GM18861 (cell line): ENCODE measurements at regions not wholly inside any gene's neighbourhood (a gene's known extent, or its start where the extent isn't known, plus 50 kb on each side); places are given as distances from the start of the nearest gene placed in this dataset.

Experiments used
- ATAC-seq: cut with Tn5 transposase; IDR thresholded peaks from one replicate; pipeline ENCODE4 v1.9.1; 2021; ENCODE audit not compliant: unreplicated experiment

- no peak for ATAC-seq
Measured at GRCh38 chr3:124091716-124092115, 99.8 kb upstream of the ROPN1 start.

- ATAC-seq, result no peak
Measured at GRCh38 chr3:124092811-124093210, 100.9 kb upstream of the ROPN1 start.

DNA sequence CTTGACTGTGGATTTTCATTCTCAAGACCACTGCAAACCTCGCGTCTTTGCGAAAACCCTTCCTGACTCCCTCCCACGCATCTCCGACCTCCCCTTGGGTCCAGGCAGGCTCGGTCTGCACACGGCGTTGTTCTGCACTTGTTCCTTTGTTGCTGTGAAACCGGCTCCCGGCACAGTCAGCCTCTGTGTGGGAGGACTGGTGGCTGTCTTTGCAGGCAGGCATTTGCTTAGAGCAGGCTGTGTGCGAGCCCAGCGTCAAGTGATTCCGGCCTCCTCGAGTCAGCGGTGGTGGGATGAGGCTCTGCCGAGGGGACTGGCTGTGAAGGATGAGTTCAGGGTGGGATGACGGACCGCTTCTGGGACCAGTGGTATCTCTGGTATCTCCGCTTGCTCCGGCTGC, 102.6 kb upstream of the ROPN1 start:
- ATAC-seq, result no peak

GRCh38 chr3:124097362-124098131, 105.6 kb upstream of the ROPN1 start:
- no peak for ATAC-seq

DNA sequence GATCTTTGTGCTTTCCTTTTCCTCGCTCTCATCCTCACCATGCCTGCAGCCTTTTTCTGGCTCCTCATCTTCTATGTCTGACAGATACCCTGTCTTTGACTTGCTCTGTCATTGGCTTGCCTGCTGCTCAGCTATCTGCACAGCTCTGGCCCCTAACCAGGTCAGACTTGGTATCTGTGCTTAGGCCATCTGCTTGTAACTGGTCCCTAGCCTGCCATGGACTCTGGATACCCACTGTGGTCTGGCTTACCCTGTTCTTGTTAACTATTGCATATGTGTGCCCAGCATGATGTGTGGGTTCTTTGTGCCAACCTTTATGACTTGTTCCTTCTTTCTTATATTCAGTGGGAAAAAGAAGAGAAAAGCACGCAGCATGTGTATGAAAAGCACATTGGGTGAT, 109.7 kb upstream of the ROPN1 start:
- ATAC-seq, result no peak

- no peak for ATAC-seq
Measured at GRCh38 chr3:124107104-124107890, 115.4 kb upstream of the ROPN1 start.

- ATAC-seq, result no peak
Measured at GRCh38 chr3:124108446-124108845, 116.5 kb upstream of the ROPN1 start.

DNA sequence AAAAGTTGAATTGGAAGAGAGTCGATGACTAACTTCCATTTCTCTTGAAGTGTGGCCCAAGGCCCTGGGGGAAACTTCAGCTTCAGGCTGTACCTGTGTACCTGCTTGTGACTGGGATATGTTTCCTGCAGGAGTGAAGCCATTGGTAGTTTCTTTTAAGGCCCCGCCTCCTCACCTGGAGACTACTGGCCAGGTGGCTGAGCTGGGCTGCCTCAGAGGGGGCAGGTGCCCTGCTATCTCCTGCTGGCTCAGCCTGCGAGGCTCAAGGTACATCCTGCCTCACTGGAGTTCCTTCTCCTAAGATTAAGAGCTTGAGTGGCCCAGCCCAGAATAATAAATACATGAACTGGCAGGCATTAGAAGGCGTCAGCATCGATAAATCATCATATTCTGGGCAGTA, 121.6 kb upstream of the ROPN1 start:
- ATAC-seq, result no peak

GRCh38 chr3:124115279-124115678, 123.4 kb upstream of the ROPN1 start:
- no peak for ATAC-seq

DNA sequence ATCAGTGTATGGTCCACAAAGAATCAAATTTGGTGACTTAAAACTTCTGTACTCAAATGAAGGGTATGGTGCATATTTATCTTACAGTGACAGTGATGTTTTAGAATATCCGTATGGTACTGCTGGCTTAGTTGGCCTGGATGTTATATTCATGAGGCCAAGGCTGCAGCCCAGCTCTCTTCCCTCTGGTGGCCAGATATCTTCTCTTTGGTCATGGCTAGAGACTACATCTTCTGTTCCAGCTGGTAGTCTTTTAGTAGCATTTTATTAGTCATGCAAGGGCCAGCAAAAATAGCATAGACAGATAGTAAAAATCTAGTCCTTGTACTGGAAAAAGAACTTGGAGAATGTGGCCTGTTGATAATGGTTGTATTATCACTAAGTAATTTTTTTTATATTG, 124.0 kb upstream of the ROPN1 start:
- ATAC-seq, result no peak

GRCh38 chr3:124116906-124117305, 125.0 kb upstream of the ROPN1 start:
- no peak for ATAC-seq

DNA sequence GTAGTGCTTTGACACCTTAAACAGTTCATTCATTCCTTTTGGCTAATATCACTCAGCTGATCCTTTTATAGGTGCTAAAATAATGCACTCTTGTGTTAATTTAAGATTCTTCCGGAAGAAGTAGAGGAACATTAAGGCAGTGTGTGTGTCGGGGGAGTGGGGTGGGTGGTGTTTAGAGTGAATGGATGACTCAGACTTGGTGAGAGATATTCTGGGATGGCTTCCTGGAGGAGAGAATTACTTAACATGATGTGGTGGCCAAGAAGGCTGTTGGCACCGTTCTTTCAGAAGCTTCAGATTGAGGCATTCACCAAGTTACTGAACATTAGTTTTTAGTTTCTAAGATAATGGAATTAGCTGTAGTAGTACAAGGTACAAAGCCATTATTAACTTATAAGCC, 125.6 kb upstream of the ROPN1 start:
- ATAC-seq, result no peak

DNA sequence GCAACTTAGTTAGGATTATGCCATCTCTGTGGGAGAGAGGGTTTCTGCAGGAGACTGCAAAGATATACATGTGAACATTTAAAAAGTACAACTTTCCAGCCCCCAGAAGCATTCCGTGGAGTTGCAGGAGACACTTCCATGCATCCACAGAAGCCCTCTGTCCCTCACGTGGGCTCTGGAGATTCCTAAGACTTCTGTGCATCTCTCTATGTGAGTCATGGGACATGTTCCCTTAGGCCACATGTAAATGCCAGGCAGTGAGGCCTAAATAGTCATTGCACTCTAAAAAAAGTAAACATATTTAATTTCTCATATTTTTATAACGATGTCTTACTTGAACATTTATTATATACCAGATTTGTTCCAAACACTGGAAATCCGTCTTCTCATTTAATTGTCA, 126.5 kb upstream of the ROPN1 start:
- ATAC-seq, result no peak

DNA sequence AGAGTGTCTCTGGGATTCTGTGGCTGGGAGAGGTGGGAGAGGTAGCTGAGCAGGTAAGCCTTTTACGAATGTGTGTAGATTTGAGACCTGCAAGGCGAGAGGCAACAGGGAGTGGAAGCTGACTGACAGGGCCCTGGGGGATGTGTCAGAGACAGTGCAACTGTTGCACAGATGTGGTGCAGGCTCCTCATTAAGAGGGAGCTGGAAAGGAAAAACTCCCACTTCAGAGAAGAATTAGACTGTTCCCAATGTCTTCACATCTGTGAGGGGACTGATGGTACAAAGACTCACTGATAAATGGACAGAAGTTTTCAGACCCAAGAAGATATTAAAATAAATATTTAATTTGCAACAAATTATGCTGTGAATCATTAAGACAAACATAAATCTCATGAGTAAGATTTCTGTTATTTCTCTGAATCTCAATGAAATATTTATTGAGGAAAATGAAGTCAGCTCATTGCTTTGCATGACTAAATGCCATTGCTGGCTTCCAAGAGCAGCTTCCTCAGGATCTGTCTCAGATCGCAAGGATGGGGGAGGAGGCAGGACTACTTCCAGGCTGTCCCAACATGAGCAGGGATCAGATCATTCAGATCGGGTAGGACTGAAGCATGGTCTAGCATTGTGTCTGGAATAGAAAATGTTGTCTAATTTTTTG, 127.3 kb upstream of the ROPN1 start:
- ATAC-seq, result no peak

DNA sequence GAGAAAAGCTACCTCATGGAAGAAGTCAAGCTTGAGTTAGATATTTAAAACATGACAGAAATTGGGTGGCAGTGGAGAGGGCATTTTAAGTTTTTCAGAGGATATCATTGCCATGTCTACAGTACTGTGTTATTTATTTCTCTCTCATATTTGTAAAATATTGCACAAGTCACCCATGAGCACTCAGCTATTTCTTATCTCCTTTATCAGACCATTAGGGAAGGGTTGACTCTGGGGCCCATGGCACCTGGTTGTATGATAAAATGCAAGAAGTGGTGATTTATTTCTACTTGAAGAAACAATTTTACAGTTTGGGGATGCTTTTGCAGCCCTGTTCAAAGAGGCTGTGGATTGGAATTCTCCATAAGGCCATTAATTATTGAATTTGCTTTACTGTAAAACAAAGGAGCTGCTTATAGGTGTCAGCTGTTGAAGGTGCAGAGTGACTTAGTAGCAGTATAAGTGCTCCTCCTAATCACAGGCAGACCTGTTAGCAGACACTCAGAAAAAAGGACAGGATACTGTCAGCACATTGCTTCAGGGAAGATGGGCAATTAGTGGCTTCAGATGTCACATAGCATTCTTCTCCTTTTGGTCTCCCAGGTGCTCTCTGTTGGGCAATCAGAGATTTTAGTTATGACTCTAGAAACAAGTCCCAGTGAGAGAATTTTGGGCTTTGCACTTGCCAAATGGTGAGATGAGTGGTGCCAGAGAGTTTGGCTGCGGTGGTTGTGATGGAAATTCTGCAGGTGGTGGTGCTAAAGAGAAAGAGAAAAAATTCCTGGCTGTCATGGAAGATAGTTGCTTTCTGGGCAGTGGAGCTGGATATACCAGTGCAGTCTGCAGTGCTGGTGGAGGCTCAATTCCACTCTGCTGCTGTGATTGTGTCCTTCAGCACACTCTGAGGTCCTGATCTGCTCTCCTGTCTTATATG, 129.7 kb upstream of the ROPN1 start:
- no peak for ATAC-seq

- ATAC-seq, result no peak
Measured at GRCh38 chr3:124125315-124125714, 133.4 kb upstream of the ROPN1 start.

GRCh38 chr3:124126436-124127023, 134.6 kb upstream of the ROPN1 start:
- no peak for ATAC-seq

- ATAC-seq, result no peak
Measured at GRCh38 chr3:124131158-124131557, 139.2 kb upstream of the ROPN1 start.

GRCh38 chr3:124131580-124131979, 139.7 kb upstream of the ROPN1 start:
- ATAC-seq, result no peak

- ATAC-seq, result no peak
Measured at GRCh38 chr3:124132813-124133212, 140.9 kb upstream of the ROPN1 start.
